ENCODE measurements at regions not wholly inside any gene's neighbourhood (a gene's known extent, or its start where the extent isn't known, plus 50 kb on each side); places are given as distances from the start of the nearest gene placed in this dataset.
"Not testable (repeated sequence)": the region's sequence is repeated elsewhere in the genome, so short reads cannot be mapped to it uniquely, and the experiment has no call there.

GRCh38 chr4:155578726-155579370 lies 87.8 kb upstream of the GUCY1A1 start:
- CTCF ChIA-PET: no interaction called here
- 6% methylated on average over 2 of the region's 2 CpGs for WGBS (ENCODE audit: missing lambda C conversion rate)
- no peak for ATAC-seq

DNA sequence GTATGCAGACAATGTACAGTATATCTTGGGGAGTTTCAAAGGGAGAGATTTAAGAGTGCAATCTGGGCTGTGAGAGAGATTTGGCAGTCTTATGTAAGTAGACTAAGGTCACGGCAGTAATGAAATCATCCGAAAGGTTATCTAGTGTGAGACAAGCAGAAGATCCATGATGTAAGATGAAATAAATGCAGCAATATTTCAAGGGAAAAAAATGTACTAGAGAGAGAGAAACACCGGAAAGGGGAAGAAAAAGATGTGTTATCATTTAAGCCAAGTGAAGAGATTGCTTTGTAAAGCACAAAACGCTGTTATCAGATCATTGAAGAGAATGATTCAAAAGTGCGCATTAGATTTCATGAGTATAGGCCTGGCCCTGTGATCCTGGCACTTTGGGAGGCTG lies 88.4 kb upstream of the GUCY1A1 start:
- no peak for DNase-seq (ENCODE audit: low read depth in 1 of 2, low spot score in 1 of 2)
- ChIA-PET POLR2A (no interaction called here), CTCF (no interaction called here)
- H3K27ac ChIP-seq: no peak overlapping the region
- no peak for ATAC-seq
- no peak for FAIRE-seq
- no peak for TF ChIP-seq HDAC2 (IDR thresholded peaks at IDR 0.05)
- no peak for TF ChIP-seq GATA3 (IDR thresholded peaks at IDR 0.05; ENCODE audit: borderline replicate concordance)
- TF ChIP-seq HEYL (CRISPR knock-in tag; IDR thresholded peaks at IDR 0.05): no peak
- no peak for TF ChIP-seq ESRRA (IDR thresholded peaks at IDR 0.05; ENCODE audit: borderline replicate concordance, low read length)
- no peak for TF ChIP-seq ZFP36 (IDR thresholded peaks at IDR 0.05; ENCODE audit: borderline replicate concordance, partially characterized antibody)
- TF ChIP-seq JUNB (IDR thresholded peaks at IDR 0.05): no peak
- TF ChIP-seq HOXA7 (CRISPR knock-in tag; IDR thresholded peaks at IDR 0.05): no peak
- no peak for TF ChIP-seq E2F6 (IDR thresholded peaks at IDR 0.05; ENCODE audit: borderline replicate concordance, low read depth)
- no peak for TF ChIP-seq ZNF302 (CRISPR knock-in tag; IDR thresholded peaks at IDR 0.05)
- no peak for TF ChIP-seq KDM5A (IDR thresholded peaks at IDR 0.05)
- no peaks in the 10 kb centered on the region for H3K4me1 ChIP-seq
- no peak overlapping the region for H3K4me3 ChIP-seq
- 61% methylated on average over 5 of the region's 5 CpGs for WGBS (ENCODE audit: missing lambda C conversion rate)
- H3K4me2 ChIP-seq: no peak overlapping the region
- H3K9me3 ChIP-seq: no peaks in the 10 kb centered on the region

More at GRCh38 chr4:155578726-155579370, 87.8 kb upstream of the GUCY1A1 start:
- POLR2A ChIA-PET: no interaction called here
- DNase-seq (ENCODE audit: low read depth in 1 of 2, low spot score in 1 of 2) (no peak), FAIRE-seq (no peak)
- no peak for TF ChIP-seq ATOH8 (CRISPR knock-in tag; IDR thresholded peaks at IDR 0.05; ENCODE audit: low read depth)
- no peak for TF ChIP-seq EHF (CRISPR knock-in tag; IDR thresholded peaks at IDR 0.05)
- no peak for TF ChIP-seq EP300 (IDR thresholded peaks at IDR 0.05)
- TF ChIP-seq RARB (CRISPR knock-in tag; IDR thresholded peaks at IDR 0.05): no peak
- TF ChIP-seq CHD4 (IDR thresholded peaks at IDR 0.05; ENCODE audit: borderline replicate concordance): no peak
- TF ChIP-seq CBX8 (IDR thresholded peaks at IDR 0.05): no peak
- TF ChIP-seq, protein P1, sequence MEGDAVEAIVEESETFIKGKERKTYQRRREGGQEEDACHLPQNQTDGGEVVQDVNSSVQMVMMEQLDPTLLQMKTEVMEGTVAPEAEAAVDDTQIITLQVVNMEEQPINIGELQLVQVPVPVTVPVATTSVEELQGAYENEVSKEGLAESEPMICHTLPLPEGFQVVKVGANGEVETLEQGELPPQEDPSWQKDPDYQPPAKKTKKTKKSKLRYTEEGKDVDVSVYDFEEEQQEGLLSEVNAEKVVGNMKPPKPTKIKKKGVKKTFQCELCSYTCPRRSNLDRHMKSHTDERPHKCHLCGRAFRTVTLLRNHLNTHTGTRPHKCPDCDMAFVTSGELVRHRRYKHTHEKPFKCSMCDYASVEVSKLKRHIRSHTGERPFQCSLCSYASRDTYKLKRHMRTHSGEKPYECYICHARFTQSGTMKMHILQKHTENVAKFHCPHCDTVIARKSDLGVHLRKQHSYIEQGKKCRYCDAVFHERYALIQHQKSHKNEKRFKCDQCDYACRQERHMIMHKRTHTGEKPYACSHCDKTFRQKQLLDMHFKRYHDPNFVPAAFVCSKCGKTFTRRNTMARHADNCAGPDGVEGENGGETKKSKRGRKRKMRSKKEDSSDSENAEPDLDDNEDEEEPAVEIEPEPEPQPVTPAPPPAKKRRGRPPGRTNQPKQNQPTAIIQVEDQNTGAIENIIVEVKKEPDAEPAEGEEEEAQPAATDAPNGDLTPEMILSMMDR (IDR thresholded peaks at IDR 0.05): no peak
- no peak for TF ChIP-seq BCL3 (IDR thresholded peaks at IDR 0.05)
- H3K9me3 ChIP-seq: no peaks in the 10 kb centered on the region
- no peak overlapping the region for H3K4me3 ChIP-seq
- no peaks in the 10 kb centered on the region for H3K4me1 ChIP-seq
- H3K4me2 ChIP-seq: no peak overlapping the region
- no peak overlapping the region for H3K27ac ChIP-seq

DNA sequence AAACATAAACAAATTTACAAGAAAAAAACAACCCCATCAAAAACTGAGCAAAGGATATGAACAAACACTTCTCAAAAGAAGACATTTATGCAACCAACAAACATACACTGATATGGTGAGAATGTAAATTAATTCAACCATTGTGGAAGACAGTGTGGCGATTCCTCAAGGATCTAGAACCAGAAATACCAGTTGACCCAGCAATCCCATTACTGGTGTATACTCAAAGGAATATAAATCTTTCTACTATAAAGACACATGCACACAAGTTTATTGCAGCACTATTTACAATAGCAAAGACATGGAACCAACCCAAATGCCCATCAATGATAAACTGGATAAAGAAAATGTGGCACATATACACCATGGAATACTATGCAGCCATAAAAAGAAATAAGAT lies 92.3 kb upstream of the GUCY1A1 start:
- FAIRE-seq; H3K27ac ChIP-seq; ATAC-seq; H3K4me1 ChIP-seq; H3K4me2 ChIP-seq; DNase-seq (ENCODE audit: low read depth in 1 of 2, low spot score in 1 of 2); H3K4me3 ChIP-seq; POLR2A ChIA-PET; H3K9me3 ChIP-seq; CTCF ChIA-PET: not testable (repeated sequence)
- WGBS (ENCODE audit: missing lambda C conversion rate): 0% methylated on average over 1 of the region's 1 CpG

All from A549 (cell line).